HK-2 (cell line): ENCODE measurements at regions not wholly inside any gene's neighbourhood (a gene's known extent, or its start where the extent isn't known, plus 50 kb on each side); places are given as distances from the start of the nearest gene placed in this dataset.
"Not testable (repeated sequence)": the region's sequence is repeated elsewhere in the genome, so short reads cannot be mapped to it uniquely, and the experiment has no call there.

ENCODE experiments used
- DNase-seq: peaks from one replicate; pipeline ENCODE4 v3.0.0-alpha.2; 2018; ENCODE audit not compliant: unreplicated experiment

- peak; percentile 54 for DNase-seq
Observed at GRCh38 chr7:131859147-131859821, 302.9 kb upstream of the PODXL start.

- no peak for DNase-seq
Observed at GRCh38 chr7:131858611-131859010, 302.2 kb upstream of the PODXL start.

- no peak for DNase-seq
Observed at GRCh38 chr7:131849472-131849871, 293.0 kb upstream of the PODXL start.

GRCh38 chr7:131848033-131848432 lies 291.6 kb upstream of the PODXL start:
- DNase-seq = no peak

GRCh38 chr7:131845573-131846314 lies 289.3 kb upstream of the PODXL start:
- DNase-seq = no peak

GRCh38 chr7:131844369-131844768 lies 287.9 kb upstream of the PODXL start:
- no peak for DNase-seq

GRCh38 chr7:131843898-131844331 lies 287.5 kb upstream of the PODXL start:
- DNase-seq = peak; percentile 16

- DNase-seq = no peak
Observed at GRCh38 chr7:131839967-131840690, 283.7 kb upstream of the PODXL start.

GRCh38 chr7:131836733-131837132 lies 280.3 kb upstream of the PODXL start:
- DNase-seq = no peak

- DNase-seq = no peak
Observed at GRCh38 chr7:131835141-131835540, 278.7 kb upstream of the PODXL start.

- DNase-seq = no peak
Observed at GRCh38 chr7:131830681-131831080, 274.3 kb upstream of the PODXL start.

- DNase-seq = no peak
Observed at GRCh38 chr7:131829947-131830558, 273.6 kb upstream of the PODXL start.

GRCh38 chr7:131827421-131827820 lies 271.0 kb upstream of the PODXL start:
- no peak for DNase-seq

GRCh38 chr7:131826960-131827359 lies 270.5 kb upstream of the PODXL start:
- no peak for DNase-seq

- DNase-seq = not testable (repeated sequence)
Observed at GRCh38 chr7:131823961-131824440, 267.6 kb upstream of the PODXL start.

- no peak for DNase-seq
Observed at GRCh38 chr7:131819891-131820290, 263.5 kb upstream of the PODXL start.

GRCh38 chr7:131816391-131817007 lies 260.1 kb upstream of the PODXL start:
- no peak for DNase-seq

GRCh38 chr7:131808736-131809135 lies 252.3 kb upstream of the PODXL start:
- no peak for DNase-seq

GRCh38 chr7:131808156-131808555 lies 251.7 kb upstream of the PODXL start:
- not testable (repeated sequence) for DNase-seq

- no peak for DNase-seq
Observed at GRCh38 chr7:131803816-131804215, 247.4 kb upstream of the PODXL start.

- no peak for DNase-seq
Observed at GRCh38 chr7:131802195-131802864, 245.9 kb upstream of the PODXL start.
